GM21619 (cell line): ENCODE measurements at regions not wholly inside any gene's neighbourhood (a gene's known extent, or its start where the extent isn't known, plus 50 kb on each side); places are given as distances from the start of the nearest gene placed in this dataset.
"Not testable (repeated sequence)": the region's sequence is repeated elsewhere in the genome, so short reads cannot be mapped to it uniquely, and the experiment has no call there.

ENCODE experiments used
- ATAC-seq: cut with Tn5 transposase; IDR thresholded peaks from one replicate; pipeline ENCODE4 v1.9.1; 2021; ENCODE audit not compliant: unreplicated experiment

GRCh38 chr4:81685104-81685503 lies 213.4 kb upstream of the RASGEF1B start:
- ATAC-seq: no peak

GRCh38 chr4:81684352-81684751 lies 212.6 kb upstream of the RASGEF1B start:
- no peak for ATAC-seq

GRCh38 chr4:81682492-81682891 lies 210.8 kb upstream of the RASGEF1B start:
- no peak for ATAC-seq

GRCh38 chr4:81679315-81679714 lies 207.6 kb upstream of the RASGEF1B start:
- ATAC-seq: no peak

- no peak for ATAC-seq
Measured at GRCh38 chr4:81678801-81679200, 207.1 kb upstream of the RASGEF1B start.

GRCh38 chr4:81676537-81676936 lies 204.8 kb upstream of the RASGEF1B start:
- ATAC-seq: no peak

GRCh38 chr4:81675791-81676393 lies 204.2 kb upstream of the RASGEF1B start:
- no peak for ATAC-seq

GRCh38 chr4:81673961-81674360 lies 202.3 kb upstream of the RASGEF1B start:
- no peak for ATAC-seq

- not testable (repeated sequence) for ATAC-seq
Measured at GRCh38 chr4:81668328-81668727, 196.6 kb upstream of the RASGEF1B start.

- no peak for ATAC-seq
Measured at GRCh38 chr4:81667539-81667938, 195.8 kb upstream of the RASGEF1B start.

GRCh38 chr4:81666491-81666890 lies 194.8 kb upstream of the RASGEF1B start:
- ATAC-seq: no peak

GRCh38 chr4:81665649-81666048 lies 193.9 kb upstream of the RASGEF1B start:
- ATAC-seq: no peak

GRCh38 chr4:81665045-81665444 lies 193.3 kb upstream of the RASGEF1B start:
- ATAC-seq: no peak

- ATAC-seq: no peak
Measured at GRCh38 chr4:81664079-81664478, 192.4 kb upstream of the RASGEF1B start.

GRCh38 chr4:81663368-81663767 lies 191.7 kb upstream of the RASGEF1B start:
- ATAC-seq: no peak

GRCh38 chr4:81659051-81659450 lies 187.3 kb upstream of the RASGEF1B start:
- ATAC-seq: no peak

- ATAC-seq: no peak
Measured at GRCh38 chr4:81652069-81652478, 180.4 kb upstream of the RASGEF1B start.

GRCh38 chr4:81651243-81651899 lies 179.7 kb upstream of the RASGEF1B start:
- ATAC-seq: no peak

GRCh38 chr4:81650606-81651242 lies 179.0 kb upstream of the RASGEF1B start:
- ATAC-seq: no peak

GRCh38 chr4:81648576-81649275 lies 177.0 kb upstream of the RASGEF1B start:
- peak; percentile 96 for ATAC-seq

- ATAC-seq: no peak
Measured at GRCh38 chr4:81647388-81647787, 175.7 kb upstream of the RASGEF1B start.

GRCh38 chr4:81642543-81642942 lies 170.8 kb upstream of the RASGEF1B start:
- no peak for ATAC-seq
